Coronary artery (tissue), 2 donors: ENCODE measurements at regions not wholly inside any gene's neighbourhood (a gene's known extent, or its start where the extent isn't known, plus 50 kb on each side); places are given as distances from the start of the nearest gene placed in this dataset.

Experiments used
- DNase-seq: peaks from one replicate; pipeline ENCODE4 v3.0.0-alpha.2; 2017; ENCODE audit warnings: low spot score
- H3K27ac ChIP-seq, 2 donors: fragments of 200-600 bp; sonication (generic); one replicate each; pipeline ENCODE4 v1.5.1; 2016 to 2019
- H3K4me3 ChIP-seq: fragments of 200-600 bp; sonication (generic); 2 replicates; pipeline ENCODE4 v1.5.1; 2016; ENCODE audit warnings: mild to moderate bottlenecking, moderate library complexity
- TF ChIP-seq, protein P1 (sequence below): fragments of 200-600 bp; sonication (generic); IDR thresholded peaks from one replicate; pipeline ENCODE4 v1.5.1; 2019; ENCODE audit warnings: antibody characterized with exemption

GRCh38 chr11:45597097-45597496 is 68.3 kb downstream of the CHST1 start:
- Histone ChIP-seq H3K27ac (no peak overlapping the region), H3K4me3 (no peak overlapping the region)
- DNase-seq, result no peak
- TF ChIP-seq, protein P1, sequence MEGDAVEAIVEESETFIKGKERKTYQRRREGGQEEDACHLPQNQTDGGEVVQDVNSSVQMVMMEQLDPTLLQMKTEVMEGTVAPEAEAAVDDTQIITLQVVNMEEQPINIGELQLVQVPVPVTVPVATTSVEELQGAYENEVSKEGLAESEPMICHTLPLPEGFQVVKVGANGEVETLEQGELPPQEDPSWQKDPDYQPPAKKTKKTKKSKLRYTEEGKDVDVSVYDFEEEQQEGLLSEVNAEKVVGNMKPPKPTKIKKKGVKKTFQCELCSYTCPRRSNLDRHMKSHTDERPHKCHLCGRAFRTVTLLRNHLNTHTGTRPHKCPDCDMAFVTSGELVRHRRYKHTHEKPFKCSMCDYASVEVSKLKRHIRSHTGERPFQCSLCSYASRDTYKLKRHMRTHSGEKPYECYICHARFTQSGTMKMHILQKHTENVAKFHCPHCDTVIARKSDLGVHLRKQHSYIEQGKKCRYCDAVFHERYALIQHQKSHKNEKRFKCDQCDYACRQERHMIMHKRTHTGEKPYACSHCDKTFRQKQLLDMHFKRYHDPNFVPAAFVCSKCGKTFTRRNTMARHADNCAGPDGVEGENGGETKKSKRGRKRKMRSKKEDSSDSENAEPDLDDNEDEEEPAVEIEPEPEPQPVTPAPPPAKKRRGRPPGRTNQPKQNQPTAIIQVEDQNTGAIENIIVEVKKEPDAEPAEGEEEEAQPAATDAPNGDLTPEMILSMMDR, result no peak

- Histone ChIP-seq H3K27ac (no peak overlapping the region), H3K4me3 (no peak overlapping the region)
- TF ChIP-seq, protein P1, result no peak
- no peak for DNase-seq
Observed at GRCh38 chr11:45596571-45596970, 68.9 kb downstream of the CHST1 start.

- no peak overlapping the region for H3K27ac ChIP-seq
- TF ChIP-seq, protein P1, result no peak
- H3K4me3 ChIP-seq, result no peak overlapping the region
- DNase-seq, result no peak
Observed at GRCh38 chr11:45593992-45594391, 71.4 kb downstream of the CHST1 start.

DNA sequence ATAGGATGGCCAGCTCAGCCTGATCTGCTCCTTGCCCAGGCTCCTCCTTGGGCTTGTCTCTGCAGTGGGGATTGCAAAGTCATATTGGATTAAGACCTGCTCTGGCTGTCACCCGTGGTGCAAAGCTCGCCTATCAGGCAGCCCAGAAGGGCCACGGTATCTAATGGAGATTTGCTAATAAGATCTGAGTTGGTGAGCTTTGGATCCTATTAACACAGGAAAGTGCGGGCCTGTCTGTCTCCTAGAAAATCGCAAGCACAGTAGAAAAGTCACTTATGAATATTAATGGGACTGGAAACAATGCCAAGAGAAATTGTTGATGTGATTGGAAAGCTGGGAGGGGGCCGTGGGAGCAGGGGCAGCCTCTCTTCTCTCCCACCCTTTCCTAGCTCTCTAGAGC is 72.8 kb downstream of the CHST1 start:
- DNase-seq, result no peak
- Histone ChIP-seq H3K27ac (no peak overlapping the region), H3K4me3 (no peak overlapping the region)
- TF ChIP-seq, protein P1, result no peak

DNA sequence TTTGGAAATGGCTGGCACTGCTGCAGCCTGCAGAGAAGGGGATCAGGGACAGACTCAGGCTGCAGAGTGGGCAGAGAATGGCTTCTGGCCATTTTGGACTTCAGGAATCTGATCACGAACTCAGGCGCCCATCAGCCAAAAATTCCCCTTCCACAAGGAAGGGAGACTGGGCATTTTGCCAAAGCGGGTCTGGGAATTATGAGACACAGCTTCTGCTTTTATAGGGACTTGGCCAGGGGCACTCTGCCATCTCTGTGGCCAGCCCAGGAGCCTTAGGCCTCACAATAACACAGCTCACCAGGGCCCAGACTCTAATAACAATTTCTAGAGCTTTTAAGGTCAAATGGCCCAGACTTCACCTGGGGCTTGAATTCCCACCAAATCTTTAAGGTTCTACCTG is 74.7 kb downstream of the CHST1 start:
- TF ChIP-seq, protein P1, result no peak
- H3K4me3 ChIP-seq, result no peak overlapping the region
- no peak overlapping the region for H3K27ac ChIP-seq
- no peak for DNase-seq

GRCh38 chr11:45585205-45585604 is 80.2 kb downstream of the CHST1 start:
- DNase-seq, result no peak
- H3K4me3 ChIP-seq, result no peak overlapping the region
- TF ChIP-seq, protein P1, result no peak
- H3K27ac ChIP-seq, result no peak overlapping the region

DNA sequence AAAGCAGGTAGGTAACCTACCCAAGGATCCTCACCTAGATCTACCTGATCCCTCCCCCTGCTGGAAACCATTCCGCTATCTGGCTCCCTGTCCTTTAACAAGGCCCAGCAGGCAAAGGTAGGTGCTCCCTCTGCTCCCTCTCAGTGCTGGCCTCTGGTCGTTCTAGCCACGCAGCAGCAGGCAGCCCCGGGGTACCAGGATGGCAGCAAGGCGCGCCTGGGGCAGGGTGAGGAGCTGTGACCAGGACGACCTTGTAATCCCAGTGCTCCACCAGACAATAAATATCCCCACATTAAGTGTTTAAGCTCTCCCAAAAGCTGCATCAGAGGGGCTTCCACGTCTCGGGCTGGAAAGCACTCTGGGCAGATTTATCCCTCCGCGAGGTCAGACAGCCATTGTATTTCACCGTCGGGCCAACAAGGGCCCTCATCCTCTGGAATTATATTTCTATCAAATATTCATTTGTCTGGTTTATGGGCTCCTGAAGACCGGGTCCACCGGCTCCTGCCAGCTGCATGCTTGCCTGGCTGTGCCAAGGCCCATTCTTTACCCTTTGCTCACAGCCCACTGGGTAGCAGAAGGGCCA is 81.3 kb downstream of the CHST1 start:
- H3K4me3 ChIP-seq, result no peak overlapping the region
- H3K27ac ChIP-seq, result no peak overlapping the region
- TF ChIP-seq, protein P1, result no peak
- DNase-seq, result no peak
